Activated CD4-positive, alpha-beta T cell treated with anti-CD3 and anti-CD28 coated beads, Interleukin-2, amount 50 U/mL, for 48 hours (primary cell): ENCODE measurements at regions not wholly inside any gene's neighbourhood (a gene's known extent, or its start where the extent isn't known, plus 50 kb on each side); places are given as distances from the start of the nearest gene placed in this dataset.

ENCODE experiments used
- DNase-seq, 2 experiments: peaks; one replicate each; pipeline ENCODE4 v3.0.0-alpha.2; 2020

GRCh38 chr9:108479989-108480652 is 375.7 kb downstream of the ACTL7B start:
- no peak for DNase-seq

- peak in 1 of 2 experiments; percentile 3 for DNase-seq
Measured at GRCh38 chr9:108478431-108479332, 377.1 kb downstream of the ACTL7B start.

DNA sequence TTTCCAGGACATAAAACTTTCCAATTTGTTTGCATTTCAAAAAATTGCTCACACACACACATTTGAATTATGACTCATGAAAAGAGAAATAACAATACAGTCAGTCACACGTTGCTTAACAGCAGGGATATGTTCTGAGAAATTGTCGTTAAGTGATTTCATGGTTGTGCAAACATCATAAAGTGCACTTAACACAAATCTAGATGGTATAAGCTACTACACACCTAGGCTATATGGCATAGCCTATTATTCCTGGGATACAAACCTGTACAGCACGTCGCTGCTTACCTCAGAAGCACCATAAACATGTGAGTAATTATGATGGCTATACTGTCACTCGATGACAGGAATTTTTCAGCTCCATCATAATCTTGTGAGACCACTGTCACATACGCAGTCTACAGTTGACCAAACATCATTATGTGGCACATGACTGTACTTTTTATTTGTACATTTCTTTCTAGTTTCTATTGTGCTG is 378.2 kb downstream of the ACTL7B start:
- no peak for DNase-seq

DNA sequence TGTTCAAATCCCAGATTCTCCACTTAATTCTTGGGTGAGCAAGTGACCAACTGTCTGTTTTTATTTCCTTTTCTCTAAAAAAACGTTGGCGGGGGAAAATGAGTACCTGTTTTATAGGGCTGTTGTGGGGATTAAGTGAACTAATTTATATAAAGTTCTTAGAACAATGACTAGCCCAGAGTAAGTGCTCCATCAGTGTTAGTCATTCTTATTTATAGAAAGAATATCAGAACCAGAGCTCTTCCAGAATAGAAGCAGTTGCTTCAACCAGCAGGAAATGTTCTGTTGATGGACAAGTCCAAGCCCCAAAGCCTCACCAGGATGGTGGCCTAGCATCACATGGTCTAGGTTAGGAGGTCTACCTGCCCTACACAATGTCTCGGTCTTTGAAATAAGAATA is 379.2 kb downstream of the ACTL7B start:
- DNase-seq = no peak

- DNase-seq = no peak
Measured at GRCh38 chr9:108475813-108476212, 380.0 kb downstream of the ACTL7B start.

DNA sequence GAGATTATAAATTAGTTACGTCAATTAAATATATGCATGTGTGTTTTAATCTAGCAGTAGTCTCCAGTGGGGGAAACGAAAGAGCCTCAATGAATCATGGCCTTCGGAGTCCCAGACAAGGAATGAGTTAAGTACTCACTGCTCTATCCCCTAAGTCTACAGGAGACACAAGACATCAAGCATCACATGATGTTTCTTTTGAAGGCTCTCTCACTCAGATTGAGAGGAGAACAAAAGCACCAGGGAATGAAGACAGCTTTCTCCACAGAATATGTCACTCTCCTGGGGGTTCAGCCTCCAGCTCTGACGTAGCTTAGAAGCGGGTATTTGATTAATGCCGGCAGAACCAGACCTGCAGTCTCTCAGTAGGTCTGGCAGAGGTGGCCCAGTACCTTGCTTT is 381.4 kb downstream of the ACTL7B start:
- DNase-seq = no peak

GRCh38 chr9:108473209-108474112 is 382.3 kb downstream of the ACTL7B start:
- no peak for DNase-seq

GRCh38 chr9:108469654-108470053 is 386.1 kb downstream of the ACTL7B start:
- DNase-seq = no peak

DNA sequence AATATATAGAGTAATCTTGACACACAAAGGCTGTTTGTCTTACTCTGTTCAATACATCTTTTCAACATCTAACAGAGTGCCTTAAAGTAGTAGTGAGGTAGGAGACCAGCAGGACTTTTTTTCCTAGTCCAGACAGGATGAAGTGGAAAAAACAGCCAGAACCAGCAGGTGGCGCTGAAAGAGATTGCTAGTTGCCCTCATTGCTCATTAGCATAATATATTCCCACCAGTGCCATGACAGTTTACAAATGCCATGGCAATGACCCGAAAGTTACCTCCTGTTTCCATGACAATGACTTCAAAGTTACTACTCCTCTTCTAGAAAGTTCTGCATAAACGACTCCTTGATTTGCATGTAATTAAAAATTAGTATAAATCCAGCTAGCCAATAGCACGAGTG is 387.4 kb downstream of the ACTL7B start:
- peak; percentile 36 to 58 for DNase-seq

- no peak for DNase-seq
Measured at GRCh38 chr9:108467653-108468324, 388.0 kb downstream of the ACTL7B start.

DNA sequence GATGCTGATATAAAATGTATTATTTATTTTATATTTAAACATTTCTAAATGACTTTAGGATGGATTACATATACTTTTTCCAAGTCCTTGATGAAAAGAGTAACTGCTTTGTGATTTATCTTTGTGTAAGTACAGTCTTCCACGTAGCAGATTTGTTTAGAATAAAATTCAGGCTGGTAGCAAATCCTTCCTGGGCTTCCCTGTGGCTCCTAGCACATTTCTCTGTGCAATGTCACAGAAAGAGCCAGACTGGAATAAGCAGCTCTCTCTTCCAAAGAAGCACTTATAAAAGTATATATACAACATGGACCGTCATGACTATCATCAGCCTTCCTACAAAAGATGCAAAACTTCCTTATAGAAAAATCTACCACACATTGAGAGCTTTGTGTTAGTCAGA is 388.6 kb downstream of the ACTL7B start:
- DNase-seq = no peak

DNA sequence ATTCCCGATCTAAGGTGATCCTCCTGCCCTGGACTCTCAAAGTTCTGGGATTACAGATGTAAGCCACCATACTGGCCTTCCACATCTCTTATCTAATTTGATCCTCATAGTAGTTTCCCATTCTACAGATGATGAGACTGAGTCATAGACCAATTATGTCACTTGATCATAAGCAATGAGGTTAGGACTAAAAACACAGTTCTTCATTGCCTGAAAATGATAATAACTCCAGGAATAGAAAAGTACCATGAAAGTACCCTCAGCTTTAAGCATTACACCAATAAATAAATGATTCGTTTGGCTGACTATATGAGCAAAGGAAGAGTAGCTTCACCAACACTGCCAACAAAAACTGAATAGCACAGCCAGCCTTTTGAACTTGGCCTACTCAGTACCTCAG is 389.5 kb downstream of the ACTL7B start:
- DNase-seq = no peak

- DNase-seq = no peak
Measured at GRCh38 chr9:108463932-108464606, 391.7 kb downstream of the ACTL7B start.

- DNase-seq = no peak
Measured at GRCh38 chr9:108456903-108457302, 398.9 kb downstream of the ACTL7B start.

DNA sequence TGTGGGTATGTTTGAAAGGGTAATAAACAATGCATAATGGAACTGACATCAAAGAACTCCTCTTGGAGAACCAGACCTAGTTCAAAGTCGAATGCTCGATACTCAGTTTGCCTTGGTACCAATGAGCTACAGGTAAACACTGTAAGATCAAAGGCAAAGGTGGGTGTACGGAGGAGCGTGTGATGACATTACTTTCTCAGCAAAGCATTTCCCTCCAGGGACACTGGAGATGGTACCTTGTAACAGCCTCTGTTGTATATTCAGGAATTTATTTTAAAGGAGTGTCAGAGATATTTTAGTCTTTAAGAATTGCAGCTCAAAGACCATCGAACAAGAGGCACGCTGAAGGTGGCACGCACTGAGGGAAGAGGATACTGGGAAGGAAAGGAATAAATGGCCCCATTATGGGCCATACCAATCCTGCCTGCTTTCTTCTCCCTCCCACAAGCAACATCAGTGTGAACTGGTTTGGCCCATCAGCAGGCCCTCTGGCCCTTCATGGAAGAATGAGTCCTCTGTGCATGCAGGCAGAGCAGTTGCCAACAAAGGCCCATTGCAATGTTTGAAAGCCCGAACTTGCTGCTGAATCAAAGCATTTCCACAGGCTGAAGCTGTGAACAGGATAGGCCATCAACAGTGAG is 410.2 kb downstream of the ACTL7B start:
- no peak for DNase-seq

- no peak for DNase-seq
Measured at GRCh38 chr9:108444400-108445358, 411.1 kb downstream of the ACTL7B start.

DNA sequence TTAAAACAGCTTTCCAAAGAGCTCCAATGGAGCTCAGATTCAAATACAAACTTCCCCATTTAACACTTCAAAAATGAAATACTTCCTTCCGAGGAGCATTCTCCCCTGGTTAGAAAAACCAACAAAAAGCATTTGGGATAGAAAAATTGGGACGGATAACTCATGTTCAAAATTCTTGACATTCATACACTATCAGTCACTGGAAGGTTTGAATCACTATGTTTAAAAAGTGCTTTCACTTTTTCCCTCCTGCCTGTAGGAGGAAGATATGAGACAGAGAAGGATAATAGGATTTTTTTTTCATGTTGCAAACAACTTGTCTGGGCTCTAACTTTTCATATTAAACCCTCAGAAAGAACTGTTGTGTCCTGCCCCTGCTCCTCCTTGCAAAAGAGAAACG is 412.0 kb downstream of the ACTL7B start:
- DNase-seq = no peak

- DNase-seq = no peak
Measured at GRCh38 chr9:108443019-108443633, 412.7 kb downstream of the ACTL7B start.

DNA sequence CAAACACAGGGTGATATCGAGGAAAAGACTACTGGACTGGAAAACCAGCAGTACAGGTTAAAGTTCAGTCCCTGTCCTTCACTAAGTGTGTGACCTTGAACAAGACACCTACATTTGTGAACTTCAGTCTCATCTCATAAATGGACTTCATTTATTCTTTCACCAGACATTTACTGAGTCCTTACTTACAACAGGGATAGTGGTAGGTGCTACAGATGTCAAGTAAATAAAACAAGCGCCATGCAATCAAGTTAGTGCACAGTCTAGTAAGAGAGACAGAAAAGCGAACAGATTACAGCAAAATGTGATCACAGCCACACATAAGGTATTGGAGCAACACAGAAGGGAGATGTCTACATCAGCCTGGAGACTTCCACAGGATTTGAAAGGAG is 413.2 kb downstream of the ACTL7B start:
- DNase-seq = no peak

DNA sequence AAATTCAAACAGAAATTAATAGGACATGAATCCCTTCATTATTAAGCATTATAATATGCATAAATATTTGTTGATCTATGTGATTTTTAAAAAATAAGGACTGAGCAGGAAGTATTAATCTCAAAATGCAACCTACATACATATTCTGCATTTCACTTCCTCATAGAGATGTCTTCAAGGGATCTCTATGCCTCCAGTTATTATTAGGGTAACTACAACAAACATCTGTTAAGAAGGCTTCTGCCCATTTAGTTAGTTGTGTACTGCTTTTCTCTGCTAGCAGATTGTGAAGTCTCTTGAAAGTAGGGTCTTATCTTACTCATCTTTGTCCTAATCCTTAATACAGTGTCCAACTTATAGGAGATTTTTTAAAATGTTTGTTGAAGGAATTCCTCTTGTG is 414.1 kb downstream of the ACTL7B start:
- DNase-seq = no peak
